ENCODE measurements at regions not wholly inside any gene's neighbourhood (a gene's known extent, or its start where the extent isn't known, plus 50 kb on each side); places are given as distances from the start of the nearest gene placed in this dataset.

DNA sequence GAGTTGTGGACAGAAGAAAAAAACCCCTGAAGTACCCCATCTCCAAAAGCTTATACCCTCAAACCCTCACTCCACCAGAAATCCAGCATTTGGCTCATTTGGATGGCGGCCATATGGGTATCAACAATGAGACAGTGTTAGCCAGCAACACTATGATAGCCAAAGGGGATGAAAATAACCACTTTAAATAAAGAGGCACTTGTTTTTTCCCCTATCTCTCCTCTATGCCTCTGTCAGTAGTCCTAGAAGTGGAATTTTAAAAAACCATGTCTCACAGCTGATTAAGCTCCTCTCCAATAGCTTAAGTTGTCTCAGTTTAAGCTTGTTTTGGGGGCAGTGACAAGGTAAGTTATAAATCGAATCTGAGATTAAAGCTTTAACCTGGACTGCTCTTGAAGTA is 124.0 kb downstream of the MOSPD2 start:
- TF ChIP-seq YY1 (IDR thresholded peaks at IDR 0.05; ENCODE audit: insufficient read depth, insufficient read length), result no peak
- TF ChIP-seq ZNF274 (IDR thresholded peaks at IDR 0.05; ENCODE audit: low read depth, low read length), result no peak
- no peak for TF ChIP-seq SUZ12 (IDR thresholded peaks at IDR 0.05; ENCODE audit: extremely low read depth, insufficient read depth, insufficient read length)

All from NT2/D1 (cell line).